ENCODE measurements at regions not wholly inside any gene's neighbourhood (a gene's known extent, or its start where the extent isn't known, plus 50 kb on each side); places are given as distances from the start of the nearest gene placed in this dataset.
A peak's percentile ranks its signal among the peaks of the same experiment; 100 is the strongest.
"Not testable (repeated sequence)": the region's sequence is repeated elsewhere in the genome, so short reads cannot be mapped to it uniquely, and the experiment has no call there.

DNA sequence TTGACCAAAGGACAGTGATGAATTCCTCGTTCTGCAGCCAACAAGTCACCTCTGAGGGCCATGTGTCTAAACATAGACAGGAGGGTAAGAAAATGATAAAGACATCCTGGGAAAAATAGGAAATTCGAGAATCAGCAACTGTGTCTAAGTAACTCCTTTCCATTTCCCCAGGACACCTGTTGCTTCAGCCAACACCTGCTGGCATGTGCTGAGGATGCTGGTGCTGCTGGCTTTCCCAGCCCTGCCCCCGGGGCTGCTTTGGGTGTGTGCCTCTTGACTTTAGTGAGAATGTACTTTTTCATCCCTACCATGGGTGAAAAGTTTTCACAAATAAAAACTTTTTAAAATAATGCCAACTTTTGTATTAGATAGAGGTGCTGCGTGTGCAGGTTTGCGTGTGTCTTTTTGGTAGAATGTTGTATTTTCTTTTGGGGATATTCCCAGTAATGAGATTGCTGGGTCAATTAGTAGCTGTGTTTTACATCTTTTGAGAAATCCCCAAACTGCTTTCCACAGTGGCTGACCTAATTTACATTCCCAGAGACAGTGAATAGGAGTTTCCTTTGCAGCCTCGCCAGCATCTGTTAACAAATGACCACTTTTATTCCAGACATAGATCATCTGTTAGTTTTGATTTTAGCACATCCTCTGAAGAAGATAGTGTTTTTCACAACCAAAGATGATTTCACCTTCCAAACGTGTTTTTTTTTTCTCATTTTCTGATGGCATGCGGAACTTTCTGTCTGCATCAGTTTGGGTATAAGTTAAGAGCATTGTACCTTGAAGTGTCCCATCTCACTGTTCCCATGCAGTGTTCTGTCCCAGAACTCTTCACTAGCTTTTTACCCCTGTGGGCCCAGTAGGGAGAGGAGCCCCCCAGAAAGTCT lies 104.2 kb upstream of the ACBD5 start:
- DNase-seq, result no peak

DNA sequence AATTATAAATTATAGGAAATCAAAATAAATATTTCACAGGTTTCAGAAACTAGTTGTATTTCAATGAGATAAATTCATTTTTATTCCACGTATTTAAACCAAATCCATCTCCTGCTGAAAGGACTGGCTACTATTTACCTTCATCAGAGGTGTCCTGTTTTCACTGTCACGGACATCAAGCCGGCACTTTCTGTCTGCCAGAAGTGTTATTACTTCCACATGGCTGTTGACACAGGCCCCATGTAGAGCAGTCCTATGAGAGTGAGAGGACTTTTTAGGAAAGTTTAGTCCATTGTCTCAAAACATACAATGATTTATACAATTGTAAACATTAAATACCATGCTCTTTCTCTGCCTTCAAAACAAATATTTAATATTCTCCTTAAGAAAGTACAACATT lies 100.4 kb upstream of the ACBD5 start:
- peak in 1 of 2 experiments; percentile 10 for DNase-seq

DNA sequence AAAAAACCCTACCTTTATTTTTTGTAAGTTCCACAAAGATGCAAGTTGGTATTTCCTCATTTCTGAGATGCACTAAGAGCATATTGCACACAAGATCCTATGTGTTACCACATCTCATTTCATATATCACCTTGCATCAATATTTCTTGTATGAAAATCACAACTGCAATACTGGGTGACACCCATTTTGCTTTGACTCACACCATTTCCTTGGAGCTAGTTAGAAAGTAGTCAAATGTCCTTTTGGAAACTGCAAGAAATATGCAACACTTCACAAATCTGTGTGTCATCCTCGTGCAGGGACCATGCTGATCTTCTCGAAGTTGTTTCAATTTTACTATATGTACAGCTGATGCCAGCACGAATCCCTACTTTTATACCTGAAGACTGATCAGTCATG lies 94.6 kb upstream of the ACBD5 start:
- not testable (repeated sequence) for DNase-seq

GRCh38 chr10:27330074-27330473 lies 89.5 kb upstream of the ACBD5 start:
- no peak for DNase-seq

DNA sequence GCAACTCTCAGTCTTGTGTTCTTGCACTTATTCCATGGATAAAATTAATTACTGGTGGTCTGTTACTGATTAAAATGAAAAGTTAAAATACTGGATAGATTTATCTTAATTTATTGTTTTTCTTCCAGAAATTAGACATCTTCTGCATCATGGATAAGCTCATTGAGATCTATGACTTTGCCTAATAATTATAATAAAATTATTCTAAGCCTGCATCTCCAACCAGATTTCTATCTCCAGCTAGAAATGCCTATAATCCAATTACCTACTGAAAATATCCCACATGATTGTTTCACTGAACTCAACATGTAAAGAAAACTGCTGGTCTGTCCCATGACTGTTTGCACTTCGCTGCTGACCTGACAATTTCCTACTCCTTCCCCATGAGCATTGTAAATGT lies 88.3 kb upstream of the ACBD5 start:
- DNase-seq, result no peak

DNA sequence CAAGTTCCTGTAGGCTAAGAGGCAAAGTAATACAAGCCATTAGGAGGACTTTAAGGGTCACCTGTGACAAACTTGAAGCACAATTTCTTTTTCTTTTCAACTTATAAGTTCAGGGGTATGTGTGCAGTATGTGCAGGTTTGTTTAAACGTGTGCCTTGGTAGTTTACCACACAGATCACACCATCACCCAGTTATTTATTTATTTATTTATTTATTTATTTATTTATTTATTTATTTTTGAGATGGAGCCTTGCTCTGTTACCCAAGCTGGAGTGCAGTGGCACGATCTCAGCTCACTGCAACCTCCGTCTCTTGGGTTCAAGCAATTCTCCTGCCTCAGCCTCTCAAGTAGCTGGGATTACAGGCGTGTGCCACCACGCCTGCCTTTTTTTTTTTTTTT lies 86.2 kb upstream of the ACBD5 start:
- not testable (repeated sequence) for DNase-seq

- peak in 1 of 2 experiments; percentile 2 for DNase-seq
Observed at GRCh38 chr10:27319752-27320431, 79.3 kb upstream of the ACBD5 start.

DNA sequence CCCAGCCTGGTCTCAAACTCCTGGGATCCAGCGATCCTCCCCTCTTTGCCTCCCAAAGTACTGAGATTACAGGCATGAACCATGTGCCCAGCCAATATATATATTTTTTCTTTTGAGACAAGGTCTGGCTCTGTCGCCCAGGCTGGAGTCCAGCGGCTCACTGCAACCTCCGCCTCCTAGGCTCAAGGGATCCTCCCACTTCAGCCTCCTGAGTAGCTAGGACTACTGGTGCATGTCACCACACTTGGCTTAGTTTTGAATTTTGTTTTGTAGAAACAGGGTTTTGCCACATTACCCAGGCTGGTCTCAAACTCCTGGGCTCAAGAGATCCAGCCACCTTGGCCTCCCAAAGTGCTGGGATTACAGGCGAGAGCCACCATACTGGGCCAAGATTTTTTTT lies 78.5 kb upstream of the ACBD5 start:
- not testable (repeated sequence) for DNase-seq

- DNase-seq, result not testable (repeated sequence)
Observed at GRCh38 chr10:27315082-27315481, 74.5 kb upstream of the ACBD5 start.

DNA sequence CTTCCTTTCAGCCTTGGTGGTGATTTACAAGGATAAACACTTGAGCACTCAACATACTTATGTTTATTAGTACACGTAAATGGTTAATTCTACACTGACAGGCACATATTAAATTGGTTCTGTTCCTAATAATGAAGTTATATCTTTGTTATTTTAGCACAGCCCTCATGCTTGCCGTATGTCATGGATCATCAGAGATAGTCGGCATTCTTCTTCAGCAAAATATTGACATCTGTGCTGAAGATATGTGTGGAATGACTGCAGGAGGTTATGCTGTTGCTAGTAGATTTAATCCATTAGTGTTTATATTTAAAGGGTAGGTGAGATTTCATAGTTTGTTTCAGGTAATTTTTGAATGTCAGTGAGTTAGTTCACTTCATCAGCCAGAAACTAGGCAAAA lies 73.0 kb upstream of the ACBD5 start:
- DNase-seq, result not testable (repeated sequence)

DNA sequence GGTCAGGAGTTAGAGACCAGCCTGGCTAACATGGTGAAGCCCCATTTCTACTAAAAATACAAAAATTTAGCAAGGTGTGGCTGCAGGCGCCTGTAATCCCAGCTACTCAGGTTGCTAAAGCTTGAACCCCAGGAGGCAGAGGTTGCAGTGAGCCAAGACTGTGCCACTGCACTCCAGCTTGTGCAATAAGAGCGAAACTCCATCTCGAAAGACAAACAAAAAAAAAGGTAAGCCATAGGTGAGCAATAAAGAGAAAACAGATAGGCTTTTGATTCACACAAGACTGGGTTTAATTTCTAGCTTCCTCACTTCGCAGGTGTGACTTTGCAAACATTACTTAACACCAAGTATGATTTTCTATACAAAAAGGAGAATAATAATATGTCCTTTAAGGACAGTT lies 72.3 kb upstream of the ACBD5 start:
- DNase-seq, result no peak

GRCh38 chr10:27311809-27312208 lies 71.2 kb upstream of the ACBD5 start:
- DNase-seq, result not testable (repeated sequence)

DNA sequence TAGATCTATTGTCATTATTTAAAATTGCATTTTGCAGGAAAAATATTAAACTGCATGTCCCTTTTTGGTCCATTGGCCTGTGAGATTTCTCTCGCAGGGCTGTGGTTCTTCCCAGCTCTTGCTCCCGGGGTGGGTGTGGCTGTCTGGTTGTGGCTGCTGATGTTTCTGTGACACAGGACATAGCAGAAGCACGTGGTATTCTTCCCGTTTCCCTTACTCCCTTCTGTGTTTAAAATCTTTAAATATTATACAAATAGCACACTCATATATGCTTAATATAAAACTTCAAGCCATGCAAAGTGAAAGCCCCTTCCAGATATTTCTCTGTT lies 57.9 kb upstream of the ACBD5 start:
- DNase-seq, result not testable (repeated sequence)

- no peak for DNase-seq
Observed at GRCh38 chr10:27297844-27298521, 57.4 kb upstream of the ACBD5 start.

DNA sequence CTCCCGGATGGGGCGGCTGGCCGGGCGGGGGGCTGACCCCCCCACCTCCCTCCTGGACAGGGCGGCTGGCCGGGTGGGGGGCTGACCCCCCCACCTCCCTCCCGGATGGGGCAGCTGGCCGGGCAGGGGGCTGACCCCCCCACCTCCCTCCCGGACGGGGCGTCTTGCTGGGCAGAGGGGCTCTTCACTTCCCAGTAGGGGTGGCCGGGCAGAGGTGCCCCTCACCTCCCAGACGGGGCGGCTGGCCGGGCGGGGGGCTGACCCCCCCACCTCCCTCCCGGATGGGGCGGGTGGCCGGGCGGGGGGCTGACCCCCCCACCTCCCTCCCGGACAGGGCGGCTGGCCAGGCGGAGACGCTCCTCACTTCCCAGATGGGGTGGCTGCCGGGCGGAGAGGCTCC lies 55.7 kb upstream of the ACBD5 start:
- not testable (repeated sequence) for DNase-seq

- DNase-seq, result not testable (repeated sequence)
Observed at GRCh38 chr10:27291253-27291895, 50.8 kb upstream of the ACBD5 start.

Data from NCI-H446 (cell line).